GM18868 (cell line): ENCODE measurements at regions not wholly inside any gene's neighbourhood (a gene's known extent, or its start where the extent isn't known, plus 50 kb on each side); places are given as distances from the start of the nearest gene placed in this dataset.
A peak's percentile ranks its signal among the peaks of the same experiment; 100 is the strongest.
"Not testable (repeated sequence)": the region's sequence is repeated elsewhere in the genome, so short reads cannot be mapped to it uniquely, and the experiment has no call there.

Experiments used
- ATAC-seq: cut with Tn5 transposase; IDR thresholded peaks from one replicate; pipeline ENCODE4 v1.9.1; 2021; ENCODE audit warnings: mild to moderate bottlenecking, moderate library complexity; ENCODE audit not compliant: unreplicated experiment

DNA sequence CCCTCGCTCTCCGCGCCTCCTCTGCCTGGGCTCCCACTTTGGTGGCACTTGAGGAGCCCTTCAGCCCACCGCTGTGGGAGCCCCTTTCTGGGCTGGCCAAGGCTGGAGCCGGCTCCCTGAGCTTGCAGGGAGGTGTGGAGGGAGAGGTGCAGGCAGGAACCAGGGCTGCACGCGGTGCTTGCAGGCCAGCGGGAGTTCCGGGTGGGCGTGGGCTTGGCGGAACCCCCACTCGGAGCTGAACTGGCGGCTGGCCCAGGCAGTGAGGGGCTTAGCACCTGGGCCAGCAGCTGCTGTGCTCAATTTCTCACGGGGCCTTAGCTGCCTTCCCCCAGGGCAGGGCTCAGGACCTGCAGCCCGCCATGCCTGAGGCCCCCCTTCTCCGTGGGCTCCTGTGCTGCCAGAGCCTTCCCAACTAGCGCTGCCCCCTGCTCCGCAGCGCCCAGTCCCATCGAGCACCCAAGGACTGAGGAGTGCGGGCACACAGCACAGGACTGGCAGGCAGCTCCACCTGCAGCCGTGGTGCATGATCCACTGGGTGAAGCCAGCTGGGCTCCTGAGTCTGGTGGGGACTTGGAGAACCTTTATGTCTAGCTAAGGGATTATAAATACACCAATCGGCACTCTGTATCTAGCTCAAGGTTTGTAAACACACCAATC lies 200.2 kb upstream of the RIMS1 start:
- not testable (repeated sequence) for ATAC-seq

DNA sequence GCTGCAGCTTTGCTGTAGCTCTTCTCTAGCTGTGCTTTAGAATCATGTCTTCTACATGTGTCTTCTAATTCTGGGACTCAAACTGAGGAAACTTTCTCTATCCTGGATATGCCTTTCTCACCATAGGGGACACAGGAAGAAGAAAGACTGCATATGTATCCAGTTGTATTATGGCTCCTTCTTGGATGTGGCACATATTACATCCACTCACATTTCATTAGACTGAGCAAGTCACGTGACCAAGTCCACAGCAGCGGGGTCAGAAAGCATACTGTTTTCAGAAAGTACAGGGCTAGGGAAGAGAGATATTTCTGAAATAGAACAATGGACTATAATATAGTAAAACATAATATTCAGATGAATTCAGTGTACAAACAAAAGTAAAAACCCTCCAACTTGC lies 187.6 kb upstream of the RIMS1 start:
- no peak for ATAC-seq

DNA sequence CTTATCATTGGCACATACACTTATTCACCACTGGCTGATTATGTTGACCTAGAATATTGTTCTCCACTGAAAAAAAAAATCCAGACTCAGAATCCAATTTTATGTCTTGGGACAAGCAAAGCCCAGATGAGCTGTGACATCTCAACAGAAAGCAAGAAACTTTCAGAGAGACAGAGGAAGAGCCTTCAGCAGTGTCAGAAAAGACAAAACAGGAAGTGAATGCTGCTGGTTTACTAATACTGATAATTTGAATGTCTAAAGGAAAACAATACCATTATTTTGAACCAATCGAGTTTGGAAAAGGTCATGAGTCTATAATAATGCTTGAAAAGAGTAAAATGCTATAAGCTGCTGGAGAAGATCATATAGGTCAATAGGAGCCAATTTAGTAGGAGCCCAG lies 179.8 kb upstream of the RIMS1 start:
- ATAC-seq, result no peak

DNA sequence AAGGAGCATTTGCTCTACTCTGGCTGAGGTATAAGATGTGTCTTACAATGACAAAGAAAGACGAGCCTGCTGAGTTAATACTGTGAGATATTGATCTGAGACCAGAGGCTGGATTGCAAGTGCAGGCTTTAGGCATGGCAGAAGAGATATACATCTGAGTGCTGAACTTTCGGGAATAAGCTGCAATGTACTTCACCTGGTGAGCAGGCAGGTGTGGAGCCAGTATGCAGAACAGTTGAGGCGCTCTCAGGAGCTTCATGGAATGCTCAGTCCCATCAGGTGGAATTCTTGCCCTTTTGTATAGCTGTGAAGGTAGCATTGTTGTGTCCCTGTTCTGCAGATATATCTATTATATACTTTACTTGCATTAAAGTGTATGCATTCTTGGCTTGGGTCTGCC lies 179.3 kb upstream of the RIMS1 start:
- no peak for ATAC-seq

DNA sequence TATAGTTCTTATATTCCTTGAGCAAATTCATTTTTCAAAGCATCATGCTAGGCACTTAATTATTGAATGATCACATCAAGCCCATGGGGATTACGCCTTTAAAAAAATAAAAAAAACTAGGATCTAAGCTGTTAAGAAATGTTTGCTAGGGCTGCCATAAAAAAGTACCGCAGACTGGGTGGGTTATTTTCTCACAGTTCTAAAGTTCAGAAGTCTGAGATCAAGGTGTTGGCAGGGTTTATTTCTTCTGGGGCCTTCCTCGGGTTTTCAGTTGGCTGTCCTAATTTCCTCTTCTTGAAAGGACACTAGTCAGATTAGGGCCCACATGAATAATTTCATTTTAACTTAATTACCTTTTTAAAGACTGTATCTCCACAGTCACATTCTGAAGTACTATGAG lies 165.6 kb upstream of the RIMS1 start:
- no peak for ATAC-seq

DNA sequence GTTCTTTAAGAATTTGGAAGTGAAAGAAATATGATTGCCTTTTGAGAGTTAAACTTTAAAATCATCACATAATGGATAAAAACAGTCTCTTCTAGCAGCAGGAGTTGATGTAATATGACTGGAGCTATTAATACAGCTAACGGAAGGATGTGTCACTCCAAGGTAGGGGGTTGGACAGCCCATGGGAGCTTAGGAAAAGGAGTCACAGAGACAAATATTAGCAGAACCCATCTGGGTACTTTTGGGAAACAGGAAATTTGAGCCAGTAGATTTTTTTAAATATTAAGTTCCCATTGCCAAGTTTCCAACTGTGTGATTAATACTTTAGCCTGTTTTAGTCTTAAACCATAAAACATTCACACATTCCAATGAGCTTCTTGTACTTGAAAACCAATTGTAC lies 164.7 kb upstream of the RIMS1 start:
- ATAC-seq, result no peak

DNA sequence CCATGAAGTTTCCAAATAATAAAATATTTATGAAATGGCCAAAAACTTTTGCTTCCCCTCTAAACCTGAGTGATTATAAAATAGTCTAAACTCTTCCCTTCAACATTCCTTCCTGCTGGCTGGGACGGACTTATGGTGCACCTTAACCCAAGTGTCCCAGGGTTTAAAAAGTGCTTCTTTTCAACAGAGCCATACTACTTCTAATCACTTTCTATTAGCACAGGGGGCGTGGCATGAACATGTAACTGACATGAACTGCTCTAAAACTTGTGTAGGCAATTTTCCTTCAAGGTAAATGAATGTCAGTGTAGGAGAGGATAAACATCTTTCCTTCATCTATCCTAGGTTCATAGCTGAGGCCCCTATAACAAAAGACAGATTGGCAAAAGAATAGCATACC lies 163.6 kb upstream of the RIMS1 start:
- ATAC-seq, result no peak

DNA sequence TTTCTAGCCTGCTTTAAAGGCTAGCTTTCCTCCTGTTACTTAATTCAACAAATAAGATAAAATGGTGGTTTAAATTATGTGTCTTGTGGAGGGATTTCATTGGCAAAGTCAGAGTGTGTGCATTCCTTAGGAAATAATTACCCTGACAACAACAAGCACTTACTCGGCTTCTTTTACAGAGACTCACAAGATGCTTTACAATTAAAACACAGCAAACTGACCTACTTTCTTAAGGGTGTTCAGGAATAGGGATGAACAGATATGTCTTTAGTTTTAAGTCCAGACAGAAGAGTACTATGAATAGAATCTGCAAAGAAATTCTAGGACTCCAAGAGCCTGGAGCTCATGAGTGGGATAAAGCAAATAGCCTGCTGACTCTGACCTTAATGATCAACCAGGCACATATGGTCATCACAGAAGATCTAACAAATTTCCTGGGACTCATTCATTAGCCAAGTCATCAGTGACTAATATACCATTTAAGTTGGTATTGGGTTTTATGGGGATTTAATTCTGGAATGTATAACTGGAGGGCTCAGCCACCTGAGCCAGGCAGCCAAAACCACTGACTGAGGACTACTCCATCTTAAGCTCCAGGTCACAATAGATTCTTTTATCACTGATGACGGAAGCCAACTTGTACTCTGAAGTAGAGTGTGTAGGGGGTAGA lies 161.8 kb upstream of the RIMS1 start:
- ATAC-seq, result no peak

DNA sequence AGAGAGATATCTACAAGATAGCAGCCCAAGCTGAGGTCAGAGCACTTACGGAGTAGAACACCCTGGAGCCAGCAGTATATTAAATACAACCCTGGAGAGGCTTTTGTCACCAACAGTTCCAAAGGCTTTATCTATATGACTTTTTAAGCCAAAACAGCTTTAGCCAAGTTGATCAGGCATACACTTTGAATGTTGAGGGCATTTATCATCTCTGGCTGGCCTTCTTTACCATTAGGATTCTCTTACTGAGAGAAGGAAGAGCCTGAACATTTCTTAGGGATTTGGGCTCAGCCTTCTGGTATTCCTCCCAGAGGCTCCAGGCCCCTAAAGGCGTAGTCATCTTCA lies 161.3 kb upstream of the RIMS1 start:
- ATAC-seq, result no peak

DNA sequence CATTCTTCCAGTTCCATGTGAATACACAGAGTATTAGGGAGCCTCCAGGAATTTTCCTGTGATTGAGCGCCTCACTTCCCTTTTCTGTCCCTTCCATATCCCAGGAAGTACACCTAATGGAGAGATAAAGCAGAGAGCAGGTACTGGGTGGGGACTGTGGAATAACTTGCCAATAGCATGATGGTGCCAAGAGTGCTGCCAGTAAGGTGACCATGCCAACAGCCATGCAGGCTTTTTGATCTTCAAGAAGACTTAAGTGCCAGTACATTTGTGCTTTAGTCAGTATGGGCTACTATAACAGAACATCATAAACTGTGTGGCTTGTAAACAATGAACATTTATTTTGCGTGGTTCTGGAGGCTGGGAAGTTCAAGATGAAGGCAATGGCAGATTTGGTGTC lies 160.2 kb upstream of the RIMS1 start:
- ATAC-seq, result no peak

DNA sequence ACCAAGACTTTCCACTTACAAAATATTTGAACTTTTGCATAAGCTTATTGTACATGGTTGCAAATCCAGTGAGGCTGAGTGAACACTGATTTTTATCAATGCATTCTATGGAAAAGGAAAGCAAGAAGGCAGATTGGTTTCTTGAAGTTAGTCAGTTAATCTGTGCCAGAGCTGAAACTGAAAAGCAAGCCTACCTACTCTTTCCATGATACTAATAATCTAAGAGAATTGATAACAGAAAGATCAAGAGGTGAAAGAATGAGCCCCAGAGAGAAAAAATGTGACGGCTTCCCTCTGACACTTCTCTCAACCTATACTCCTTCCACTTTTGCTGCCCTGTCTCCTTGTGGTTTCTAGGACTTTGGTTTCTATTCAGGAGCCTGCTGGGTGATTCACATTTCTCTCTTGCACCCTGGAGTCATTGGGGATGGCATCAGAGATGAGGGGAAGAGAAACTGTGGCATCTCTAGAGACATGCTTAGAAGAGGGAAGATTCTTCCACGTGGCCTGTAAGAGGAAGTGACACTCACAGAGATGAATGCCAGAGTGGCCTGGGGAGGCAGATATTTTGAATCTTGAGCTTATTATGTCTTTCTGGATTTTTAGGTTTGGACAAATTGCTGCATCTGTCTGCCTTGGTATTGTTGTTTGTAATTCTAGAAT lies 158.6 kb upstream of the RIMS1 start:
- peak; percentile 97 for ATAC-seq

DNA sequence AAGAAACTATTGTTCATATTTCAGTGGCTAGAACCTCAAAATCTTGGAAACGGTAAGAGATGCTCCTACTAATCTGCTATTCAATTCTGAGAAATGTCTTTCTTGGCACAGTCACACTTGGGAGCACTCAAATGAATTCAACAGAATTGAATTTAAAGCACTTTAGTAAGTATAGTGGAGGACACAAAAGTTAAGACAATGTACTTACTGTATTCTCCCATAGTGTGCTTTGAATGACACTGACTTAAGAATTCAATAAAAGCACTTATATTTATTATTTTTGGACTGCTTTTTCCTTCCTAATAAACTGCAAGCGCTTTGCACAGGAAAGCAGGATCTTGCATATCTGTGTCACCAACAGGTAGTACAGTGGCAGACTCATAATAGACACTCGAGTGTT lies 156.1 kb upstream of the RIMS1 start:
- no peak for ATAC-seq

DNA sequence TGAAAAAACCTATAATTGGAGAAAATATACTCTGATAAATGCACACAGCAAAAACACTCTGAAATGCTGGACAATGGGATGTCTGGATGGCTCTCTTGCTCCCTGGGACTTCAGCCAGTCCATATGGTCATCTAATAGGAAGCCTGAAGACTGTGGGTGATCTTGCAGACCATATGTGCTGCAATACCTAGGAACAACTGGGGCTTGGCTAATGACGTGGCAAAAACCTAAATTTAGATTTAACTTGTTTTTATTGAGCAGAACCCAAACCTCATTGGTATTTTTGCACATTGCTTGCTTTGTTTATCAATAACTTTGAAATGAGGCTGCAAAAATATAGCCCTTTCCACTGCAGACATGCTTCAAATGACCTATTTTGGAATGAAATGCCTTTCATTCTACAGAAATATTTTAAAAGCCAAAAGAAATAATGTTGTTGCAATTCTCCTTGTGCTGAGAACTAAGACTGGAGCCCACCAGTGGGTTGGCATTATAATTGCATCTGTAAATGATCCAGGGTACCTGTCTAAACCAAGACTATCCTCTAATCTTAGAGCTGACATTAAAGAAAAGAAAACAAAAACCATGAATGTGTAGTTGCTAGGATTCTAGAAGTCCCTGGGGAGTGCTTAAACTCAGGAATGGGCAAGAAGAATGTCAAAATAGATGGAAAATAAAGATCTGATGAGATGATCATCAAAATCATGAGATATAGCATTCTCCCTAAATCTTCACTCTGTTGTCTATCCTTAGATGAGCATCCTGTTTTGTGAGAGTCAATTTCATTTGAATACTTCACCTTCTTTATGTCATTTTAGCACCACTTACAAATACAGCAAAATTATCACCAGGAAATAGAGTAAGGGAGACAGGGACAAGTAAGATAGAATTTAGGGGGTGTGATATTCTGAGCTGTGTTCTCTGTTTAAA lies 152.1 kb upstream of the RIMS1 start:
- no peak for ATAC-seq

DNA sequence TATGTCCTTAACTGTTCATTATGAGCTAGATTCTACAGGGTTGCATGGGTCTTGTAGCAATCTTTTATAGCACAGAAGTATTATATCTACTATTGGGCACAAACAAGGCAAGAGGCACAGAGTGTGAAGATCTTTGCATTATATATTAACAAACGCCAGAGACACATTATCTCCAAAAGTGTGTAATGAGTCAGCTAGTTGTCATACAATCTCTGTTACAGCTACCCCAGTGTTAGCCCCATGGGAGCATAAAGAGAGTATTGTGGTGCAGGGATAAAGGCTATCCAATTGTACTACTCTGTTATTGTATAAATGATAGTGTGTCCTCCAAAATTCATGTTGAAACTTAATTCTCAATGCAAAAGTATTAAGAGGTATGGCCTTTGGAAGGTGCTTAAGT lies 148.4 kb upstream of the RIMS1 start:
- ATAC-seq, result no peak

DNA sequence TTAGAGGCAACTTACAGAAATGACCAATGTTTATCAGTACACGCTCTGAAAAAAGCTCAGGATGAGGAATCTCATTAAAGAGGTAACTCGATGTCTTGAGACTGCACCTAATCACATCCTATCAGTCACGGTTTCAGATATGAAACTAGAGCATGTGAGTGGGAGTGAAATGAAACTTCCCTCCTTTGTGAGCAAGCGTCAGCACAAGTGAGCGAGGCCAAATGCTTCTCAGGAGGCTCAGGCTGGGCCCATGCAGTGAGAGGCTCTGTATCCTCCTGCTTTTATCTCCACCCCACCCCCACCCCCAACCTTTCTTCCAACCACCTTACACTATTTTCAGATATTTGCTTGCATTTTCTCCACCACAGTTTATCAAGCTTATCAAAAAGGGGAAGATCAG lies 140.8 kb upstream of the RIMS1 start:
- ATAC-seq, result peak; percentile 95

DNA sequence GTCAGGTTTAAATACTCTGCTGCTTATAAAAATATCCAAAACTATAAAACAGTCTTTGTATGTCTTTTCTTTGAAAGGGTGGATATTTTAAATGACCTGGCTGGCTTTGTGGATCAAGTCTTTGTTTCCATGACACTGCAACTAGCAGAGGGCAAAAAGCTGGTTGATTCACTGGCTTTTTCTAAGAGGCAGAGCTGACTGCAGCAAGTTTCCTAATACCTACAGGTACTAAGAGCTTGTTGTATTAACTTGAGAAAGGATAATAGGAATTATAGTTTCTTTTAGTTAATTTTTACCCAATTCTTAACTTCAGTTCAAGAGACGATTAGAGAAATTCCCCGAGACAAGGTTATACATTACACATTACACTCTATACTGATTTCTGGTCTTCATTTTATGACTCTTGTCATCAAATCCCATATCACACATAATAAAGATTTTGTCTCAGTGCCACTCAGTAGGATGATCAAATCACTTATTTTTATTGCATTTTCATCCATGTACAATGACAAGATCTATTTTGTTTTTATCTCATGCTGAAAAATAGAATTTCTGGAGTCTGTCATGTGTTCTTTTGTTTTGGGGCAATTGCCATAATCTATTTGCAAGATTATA lies 120.1 kb upstream of the RIMS1 start:
- no peak for ATAC-seq

DNA sequence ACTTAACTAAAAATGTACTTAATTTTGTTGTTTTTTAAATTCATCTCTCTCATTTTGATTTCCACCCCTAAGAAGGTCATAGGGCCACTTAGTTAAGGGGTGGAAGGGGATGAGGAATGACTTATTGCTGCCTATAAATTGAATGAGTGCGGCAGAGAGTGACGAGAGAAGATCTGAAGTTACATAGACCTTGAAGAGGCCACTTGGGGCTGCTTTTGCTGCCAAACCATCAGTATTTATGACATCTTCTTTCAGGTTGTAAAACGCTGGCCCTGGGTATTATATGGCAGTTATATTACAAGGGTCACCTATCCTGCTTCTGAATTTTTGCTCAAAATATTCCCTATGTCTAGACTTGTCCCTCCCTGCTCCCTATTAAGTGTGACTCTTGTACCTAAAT lies 119.6 kb upstream of the RIMS1 start:
- ATAC-seq, result no peak

DNA sequence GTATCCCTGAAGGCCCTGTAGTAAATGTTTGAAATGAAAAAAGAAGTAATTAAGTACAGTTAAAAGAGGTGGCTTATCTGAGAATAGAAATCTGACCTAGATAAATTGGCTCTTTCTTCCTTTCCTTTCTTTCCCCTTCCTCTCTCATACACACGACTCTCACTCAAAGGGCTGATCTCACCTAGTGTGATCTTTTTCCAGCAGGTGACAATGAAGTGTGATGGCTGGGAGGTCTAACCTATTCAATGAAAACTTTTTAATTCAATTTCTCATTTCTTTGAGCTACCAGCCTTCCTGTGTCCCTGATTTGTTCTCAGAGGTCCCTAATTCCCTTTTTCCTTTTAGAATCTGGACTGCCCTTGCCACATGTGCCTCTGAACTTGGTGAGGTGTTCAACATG lies 118.0 kb upstream of the RIMS1 start:
- ATAC-seq, result no peak

DNA sequence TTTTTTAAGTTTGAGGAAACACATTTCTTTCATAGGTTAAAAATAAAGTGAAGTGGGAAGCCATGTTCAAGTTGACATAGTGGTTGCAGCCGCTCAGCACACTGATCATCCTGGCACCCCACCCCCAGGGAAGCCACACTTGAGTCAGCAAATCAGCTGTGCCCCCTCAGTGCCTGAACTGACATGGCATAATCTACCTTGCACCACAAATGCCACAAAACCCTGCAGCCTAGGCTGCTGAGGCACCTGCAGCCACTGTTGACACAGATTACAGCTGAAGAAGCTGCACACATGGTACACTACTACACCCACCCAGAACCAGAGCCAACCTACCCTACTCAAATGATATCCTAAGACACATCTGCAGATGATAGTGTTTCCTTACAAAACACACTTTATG lies 77.5 kb upstream of the RIMS1 start:
- no peak for ATAC-seq

DNA sequence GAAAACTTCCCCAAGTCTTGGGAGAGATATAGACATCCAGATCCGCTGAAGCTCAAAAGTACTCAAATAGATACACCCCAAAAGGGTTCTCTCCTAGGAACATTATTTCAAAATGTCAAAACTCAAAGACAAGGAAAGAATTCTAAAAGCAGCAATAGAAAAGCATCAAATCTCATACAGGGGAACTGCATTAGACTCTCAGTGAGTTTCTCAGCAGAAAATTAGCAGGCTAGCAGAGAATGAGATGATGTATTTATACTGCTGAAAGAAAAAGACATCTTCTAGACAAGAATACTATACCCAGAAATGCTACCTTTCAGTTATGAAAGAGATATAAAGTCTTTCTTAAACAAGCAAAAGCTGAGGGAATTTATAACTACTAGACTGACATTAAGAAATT lies 75.5 kb upstream of the RIMS1 start:
- no peak for ATAC-seq

DNA sequence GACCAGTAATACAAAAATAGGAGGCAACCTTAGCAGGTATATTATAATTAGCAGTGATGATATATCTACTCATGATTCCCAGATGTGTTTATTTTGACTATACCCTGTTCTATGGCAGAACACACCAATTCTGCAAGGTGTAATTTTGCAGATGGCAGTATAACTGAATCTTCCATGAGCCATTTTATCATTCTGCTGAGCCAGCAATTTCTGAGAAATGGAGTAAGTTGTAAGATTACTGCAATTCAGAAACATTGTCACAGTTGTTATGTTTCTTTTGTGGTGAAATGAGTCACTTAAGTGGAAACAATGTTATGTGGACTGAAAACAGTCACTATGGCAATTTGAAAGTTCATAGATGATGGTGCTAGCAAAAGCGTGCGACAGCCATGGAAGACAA lies 63.7 kb upstream of the RIMS1 start:
- ATAC-seq, result no peak
